Activated T-cell treated with anti-CD3 and anti-CD28 coated beads for 48 hours (primary cell): ENCODE measurements at regions not wholly inside any gene's neighbourhood (a gene's known extent, or its start where the extent isn't known, plus 50 kb on each side); places are given as distances from the start of the nearest gene placed in this dataset.

Experiments
- DNase-seq: peaks from one replicate; pipeline ENCODE4 v3.0.0-alpha.2; 2020; ENCODE audit warnings: low read depth

GRCh38 chr12:114903083-114903691 is 219.2 kb upstream of the TBX3 start:
- DNase-seq: no peak

DNA sequence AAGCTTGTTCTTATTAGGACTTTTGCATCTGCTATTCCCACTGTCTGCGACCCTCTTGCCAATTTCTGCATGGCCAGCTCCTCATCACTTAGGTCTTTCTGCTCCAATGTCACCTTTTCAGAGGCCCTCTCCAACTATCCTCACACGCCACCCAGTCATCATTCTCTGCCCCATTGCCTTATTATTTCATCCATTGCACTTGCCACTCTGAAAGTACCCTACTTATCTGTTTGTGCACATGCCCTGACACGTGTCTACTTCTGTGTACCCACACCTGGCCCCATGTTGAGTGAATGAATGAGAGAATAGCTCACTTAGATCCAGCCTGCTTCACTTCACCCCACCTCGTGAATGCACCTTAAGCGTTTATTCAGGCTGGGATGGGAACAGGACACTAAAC is 218.7 kb upstream of the TBX3 start:
- no peak for DNase-seq

- DNase-seq: no peak
Measured at GRCh38 chr12:114901316-114901715, 217.3 kb upstream of the TBX3 start.

DNA sequence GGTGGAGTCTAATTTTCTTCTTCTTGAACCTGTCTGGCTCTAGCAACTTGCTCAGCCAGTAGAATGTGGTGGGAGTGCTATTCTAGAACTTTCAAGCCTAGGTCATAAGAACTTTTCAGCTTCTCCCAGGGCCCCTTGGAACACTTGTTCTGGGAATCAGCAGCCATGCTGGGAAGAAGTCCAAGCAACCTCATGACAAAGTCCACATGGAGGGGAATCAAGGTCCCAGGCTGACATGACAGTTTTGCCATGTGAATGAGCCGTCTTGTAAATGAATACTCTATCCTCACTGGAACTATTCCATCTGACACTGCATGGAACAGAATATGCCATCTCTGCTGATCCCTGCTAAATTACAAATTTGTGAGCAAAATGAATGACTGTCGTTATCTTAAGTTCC is 214.2 kb upstream of the TBX3 start:
- no peak for DNase-seq

- no peak for DNase-seq
Measured at GRCh38 chr12:114895827-114896226, 211.9 kb upstream of the TBX3 start.

DNA sequence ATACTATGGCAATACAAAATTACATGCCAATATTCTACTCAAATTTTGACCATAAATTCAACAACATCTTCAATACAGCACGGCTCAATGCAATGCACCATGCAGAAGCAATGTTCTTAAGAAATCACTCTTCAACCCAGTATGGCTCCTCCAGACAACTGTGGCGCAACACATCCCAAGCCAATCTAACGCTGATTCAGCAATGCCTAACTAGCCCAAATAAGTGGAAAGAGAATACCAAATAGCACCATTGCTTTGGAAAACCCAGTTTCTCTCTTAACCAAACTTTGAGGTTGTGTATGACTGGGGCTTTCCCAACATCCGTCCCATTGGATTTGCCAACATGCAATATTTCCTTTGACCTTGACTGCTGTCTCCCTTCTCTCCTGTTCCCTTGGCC is 211.1 kb upstream of the TBX3 start:
- DNase-seq: no peak

DNA sequence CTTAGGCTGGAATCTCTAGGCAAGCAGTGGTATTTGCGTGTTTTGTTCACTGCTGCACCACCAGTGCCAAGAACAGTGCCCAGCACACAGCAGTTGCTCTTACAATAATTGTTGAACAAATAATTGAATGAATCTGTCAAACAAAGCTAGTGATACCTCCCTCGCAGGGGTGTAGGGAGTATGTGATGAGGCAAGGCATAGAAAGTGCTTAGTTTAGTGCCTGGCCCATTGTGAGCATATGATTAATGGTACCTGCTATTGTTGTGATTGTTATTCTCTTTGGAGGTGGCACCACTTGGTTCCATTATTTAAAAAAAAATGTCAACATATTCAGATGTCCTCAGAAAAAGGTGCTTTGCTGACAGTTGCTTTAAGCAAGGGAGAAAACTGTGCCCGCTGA is 210.1 kb upstream of the TBX3 start:
- DNase-seq: no peak

GRCh38 chr12:114888928-114889584 is 205.1 kb upstream of the TBX3 start:
- DNase-seq: no peak

DNA sequence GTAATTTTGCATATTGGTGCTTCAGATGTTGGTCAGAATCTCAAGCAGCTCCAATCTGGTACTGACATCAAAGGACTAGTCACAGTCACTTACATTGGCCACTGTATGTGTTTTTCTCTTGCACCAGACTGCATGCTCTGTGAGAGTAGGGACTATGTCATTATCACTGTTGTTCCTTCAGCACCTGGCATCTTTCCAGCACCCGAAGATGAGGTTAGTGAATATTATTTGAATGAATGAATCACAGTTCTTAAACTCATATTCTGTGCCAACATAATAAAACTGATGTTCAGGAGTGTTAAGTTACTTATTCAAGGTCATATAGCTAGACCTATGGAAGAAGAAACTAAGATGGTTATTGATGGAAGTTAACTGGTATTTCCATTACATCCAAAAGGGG is 204.5 kb upstream of the TBX3 start:
- no peak for DNase-seq

DNA sequence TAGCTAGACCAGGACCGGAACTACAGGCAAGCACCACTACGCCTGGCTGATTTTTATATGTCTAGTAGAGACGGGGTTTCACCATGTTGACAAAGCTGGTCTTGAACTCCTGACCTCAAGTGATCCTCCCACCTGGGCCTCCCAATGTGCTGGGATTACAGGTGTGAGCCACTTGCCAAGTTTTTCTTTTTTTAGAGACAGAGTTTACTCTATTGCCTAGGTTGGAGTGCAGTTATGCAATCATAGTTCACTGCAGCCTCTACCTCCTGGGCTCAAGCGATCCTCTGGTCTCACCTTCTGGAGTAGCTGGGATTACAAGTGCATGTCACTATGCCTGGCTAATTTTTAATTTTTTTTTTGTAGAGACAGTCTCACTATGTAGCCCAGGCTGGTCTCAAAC is 201.5 kb upstream of the TBX3 start:
- DNase-seq: no peak

DNA sequence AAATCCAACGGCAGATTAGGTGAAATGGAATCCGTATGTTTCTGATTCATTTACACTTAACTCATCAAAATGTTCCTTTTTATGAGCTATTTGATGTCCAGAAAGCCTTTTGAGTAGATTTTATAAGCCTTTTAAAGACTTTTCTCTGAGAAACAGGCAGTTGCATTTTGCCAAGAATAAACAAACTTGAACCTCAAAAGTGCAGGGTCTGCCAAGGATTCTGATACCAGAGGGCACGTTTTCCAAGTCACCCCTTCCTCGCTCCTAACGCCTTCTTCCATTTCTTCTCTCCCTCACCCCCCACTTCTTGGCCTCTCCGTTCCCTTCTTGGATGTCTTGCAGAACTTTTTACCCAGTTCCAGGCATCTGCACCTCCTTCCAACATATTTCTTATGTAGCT is 200.6 kb upstream of the TBX3 start:
- DNase-seq: no peak

DNA sequence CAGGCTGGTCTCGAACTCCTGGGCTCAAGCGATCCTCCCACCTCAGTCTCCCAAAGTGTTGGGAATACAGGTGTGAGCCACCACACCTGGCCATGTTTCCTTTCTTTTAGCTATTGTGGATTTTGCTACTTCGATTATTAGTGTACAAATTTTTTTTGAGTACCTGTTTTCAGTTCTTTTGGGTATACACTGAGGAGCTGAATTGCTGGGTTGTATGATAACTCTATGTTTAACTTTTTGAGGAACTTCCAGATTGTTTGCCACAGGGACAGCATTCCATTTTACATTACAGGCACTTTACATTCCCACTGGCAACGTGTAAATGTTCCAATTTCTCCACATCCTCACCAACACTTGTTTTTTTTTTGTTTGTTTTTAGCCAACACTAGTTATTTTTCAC is 198.1 kb upstream of the TBX3 start:
- no peak for DNase-seq

DNA sequence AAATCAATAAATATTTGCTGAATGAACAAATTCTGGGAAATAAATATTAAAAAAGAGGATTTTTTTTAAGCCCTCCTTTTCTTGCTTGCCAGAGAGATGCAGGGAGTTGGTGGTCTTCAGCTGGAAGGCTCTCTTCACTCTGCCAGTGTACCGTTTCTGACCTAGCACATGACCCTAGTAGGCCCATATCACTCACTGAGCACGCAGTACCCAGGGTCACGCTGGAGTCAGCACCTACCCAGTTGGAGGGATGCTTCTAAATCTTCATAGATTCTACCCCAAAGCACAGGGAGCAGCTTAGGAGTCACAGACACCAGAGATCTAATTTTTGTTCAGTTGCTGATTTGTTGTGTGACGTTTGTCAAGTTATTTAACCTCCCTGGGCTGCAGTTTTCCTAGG is 195.4 kb upstream of the TBX3 start:
- no peak for DNase-seq

DNA sequence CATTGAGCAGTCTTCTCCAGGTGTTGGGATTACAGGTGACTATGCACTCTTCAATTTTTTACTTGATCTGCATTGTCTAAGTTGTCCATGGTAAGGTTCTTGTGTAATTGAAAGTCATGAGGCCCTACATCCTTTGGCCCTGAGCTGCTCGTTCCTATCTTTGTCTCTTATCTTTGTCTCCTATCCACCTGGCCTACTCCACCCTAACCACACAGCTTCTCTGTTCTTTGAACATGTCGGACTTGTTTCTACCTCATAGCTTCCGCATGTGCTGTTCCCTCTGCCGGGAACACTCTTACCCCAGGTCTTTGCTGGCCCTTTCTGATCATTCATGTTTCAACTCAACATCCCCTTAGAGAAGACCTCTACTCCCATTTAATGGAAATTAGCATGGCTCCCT is 194.8 kb upstream of the TBX3 start:
- DNase-seq: no peak

DNA sequence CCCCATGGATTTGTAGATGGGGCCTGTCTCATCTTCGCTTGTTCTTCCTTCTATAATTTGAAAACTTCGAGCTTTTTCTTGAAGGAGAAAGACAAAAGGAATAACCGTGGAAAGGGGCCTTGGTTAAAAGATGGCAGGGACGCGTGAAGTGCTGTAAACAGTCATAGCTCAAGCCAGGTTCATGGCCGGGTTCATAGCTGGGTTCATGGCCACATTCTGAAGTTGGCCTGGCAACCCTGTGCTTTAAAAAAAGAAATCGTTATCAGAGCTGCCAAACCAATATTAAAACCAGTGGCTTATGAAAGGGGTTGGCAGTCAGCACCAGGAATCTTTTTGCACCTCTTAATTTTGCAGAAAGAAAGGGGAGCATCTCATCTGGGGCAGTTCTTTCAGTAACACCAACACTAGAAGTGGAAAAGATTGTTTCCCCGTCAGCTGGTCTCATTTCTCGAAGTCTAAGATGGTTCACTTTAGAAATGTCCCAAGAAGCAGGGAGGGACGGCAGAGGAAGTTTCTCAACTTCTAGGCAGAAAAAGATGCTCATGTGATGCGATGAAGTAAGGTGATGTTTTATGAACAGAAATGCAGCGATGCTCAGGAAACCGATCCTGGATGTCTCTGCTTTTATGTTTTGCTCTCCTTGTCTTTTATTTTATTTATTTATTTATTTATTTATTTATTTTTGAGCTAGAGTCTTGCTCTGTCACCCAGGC is 193.1 kb upstream of the TBX3 start:
- no peak for DNase-seq

GRCh38 chr12:114875313-114875712 is 191.3 kb upstream of the TBX3 start:
- DNase-seq: no peak

- no peak for DNase-seq
Measured at GRCh38 chr12:114873656-114874055, 189.7 kb upstream of the TBX3 start.

- no peak for DNase-seq
Measured at GRCh38 chr12:114868995-114869834, 185.2 kb upstream of the TBX3 start.

DNA sequence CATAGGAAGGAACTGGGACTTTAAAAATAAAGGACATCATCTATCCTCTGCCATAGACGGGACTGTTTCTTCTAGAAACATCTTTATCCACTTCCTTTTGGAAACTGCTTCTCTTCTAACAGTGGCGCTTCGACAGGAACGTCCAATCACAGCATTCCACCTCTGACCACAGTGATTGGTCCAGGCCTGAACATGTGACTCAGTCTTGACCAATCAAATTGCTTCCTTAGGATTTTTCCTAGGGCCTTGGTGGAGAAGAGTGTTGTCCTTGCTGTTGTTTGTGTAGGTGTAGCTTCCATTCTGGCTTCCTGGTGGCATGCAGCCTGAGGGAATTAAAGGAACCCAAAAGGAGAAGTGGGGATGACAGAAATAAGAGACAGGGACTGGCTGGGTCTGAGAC is 182.4 kb upstream of the TBX3 start:
- DNase-seq: no peak

- DNase-seq: no peak
Measured at GRCh38 chr12:114864837-114865551, 181.0 kb upstream of the TBX3 start.

DNA sequence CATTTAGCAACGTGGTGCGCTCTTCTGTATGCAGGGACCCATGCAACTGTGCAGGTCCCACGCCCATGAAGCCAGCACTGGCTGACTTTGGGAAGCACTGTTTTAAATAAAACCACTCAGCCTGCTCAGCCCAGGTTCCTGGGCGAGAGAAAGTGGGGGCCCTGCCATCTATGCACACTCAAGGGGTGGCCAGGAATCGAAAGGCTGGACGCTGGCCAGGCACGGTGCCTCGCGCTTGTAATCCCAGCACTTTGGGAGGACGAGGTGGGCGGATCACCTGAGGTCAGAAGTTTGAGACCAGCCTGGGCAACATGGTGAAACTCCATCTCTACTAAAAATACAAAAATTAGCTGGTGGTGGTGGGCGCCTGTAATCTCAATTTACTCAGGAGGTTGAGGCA is 179.9 kb upstream of the TBX3 start:
- DNase-seq: no peak

DNA sequence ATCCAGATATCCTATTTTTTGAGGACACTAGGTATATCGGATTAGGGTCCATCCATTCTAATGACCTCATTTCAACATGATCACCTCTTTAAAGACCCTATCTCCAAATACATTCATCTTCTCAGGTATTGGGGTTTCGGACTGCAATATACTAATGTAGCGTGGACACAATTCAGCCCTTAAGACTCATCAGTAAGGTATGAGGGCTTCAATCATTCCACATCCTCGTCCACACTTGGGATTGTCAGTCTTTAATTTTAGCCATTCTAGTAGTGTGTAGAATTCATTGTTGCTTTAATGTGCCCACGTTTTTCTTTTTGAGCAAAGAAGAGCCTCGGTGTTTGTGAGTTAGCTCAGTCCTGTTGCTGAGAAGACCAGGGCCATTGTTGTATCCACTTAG is 177.0 kb upstream of the TBX3 start:
- DNase-seq: no peak
